ENCODE measurements at regions not wholly inside any gene's neighbourhood (a gene's known extent, or its start where the extent isn't known, plus 50 kb on each side); places are given as distances from the start of the nearest gene placed in this dataset.

DNA sequence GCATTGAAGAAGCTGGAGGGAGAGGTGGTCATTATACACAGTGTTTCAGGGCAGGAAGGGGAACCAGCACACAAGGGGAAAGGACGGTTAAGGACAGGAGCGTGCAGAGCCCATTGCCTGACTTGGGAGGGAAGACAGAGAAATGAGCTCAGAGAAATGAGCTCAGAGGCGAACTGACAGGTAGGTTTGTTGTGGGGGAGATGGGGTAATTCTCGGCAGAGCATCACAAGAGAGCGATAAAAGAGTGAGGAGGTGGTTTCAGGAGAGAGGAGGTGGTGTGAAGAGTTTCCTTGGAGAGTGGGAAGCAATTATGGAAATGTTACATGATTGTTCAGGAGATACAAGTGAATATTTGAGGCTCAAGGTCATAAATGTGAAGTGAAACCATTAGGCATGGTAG, 61.0 kb downstream of the MRGPRX1 start:
- DNase-seq (ENCODE audit: low spot score), result no peak

DNA sequence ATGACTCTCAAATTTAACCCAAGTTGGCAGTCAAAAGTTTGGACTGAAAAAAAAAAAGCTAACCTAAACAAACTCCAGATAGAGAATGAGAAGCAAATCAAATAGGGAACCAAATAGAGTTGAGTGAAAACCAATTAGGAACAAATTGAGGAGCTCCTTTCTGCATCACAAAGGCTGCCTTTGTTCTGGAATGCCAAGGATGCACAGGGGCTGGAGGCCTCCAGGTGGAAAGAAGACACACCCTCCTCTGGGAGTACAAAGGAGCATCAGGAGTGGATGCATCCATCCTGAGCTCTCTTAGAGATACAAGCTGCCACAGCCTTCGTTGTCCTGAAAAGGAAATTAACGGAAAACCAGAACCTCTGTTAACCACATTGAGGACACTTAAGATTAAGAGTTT, 73.3 kb downstream of the MRGPRX1 start:
- peak; percentile 67 for DNase-seq (ENCODE audit: low spot score)

DNA sequence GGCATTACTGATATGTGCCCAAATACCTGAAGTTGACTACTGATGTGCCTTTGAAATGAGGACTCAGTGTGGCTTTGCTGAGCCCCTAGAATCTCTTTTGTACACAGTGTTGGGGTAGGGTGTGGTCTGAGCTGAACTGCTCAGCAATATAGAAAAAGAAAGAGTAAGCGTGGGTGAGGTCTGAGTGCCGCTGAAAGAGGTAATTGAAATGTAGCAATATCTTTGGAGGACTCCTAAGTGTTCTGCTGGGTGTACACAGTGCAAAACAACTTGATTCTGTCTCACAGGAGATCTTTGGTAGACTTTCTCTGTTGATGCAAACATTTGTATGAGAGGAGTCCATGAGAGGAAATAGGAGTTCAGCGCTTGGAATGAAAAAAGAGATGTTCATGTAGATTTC, 73.7 kb upstream of the PTPN5 start:
- DNase-seq (ENCODE audit: low spot score), result no peak

DNA sequence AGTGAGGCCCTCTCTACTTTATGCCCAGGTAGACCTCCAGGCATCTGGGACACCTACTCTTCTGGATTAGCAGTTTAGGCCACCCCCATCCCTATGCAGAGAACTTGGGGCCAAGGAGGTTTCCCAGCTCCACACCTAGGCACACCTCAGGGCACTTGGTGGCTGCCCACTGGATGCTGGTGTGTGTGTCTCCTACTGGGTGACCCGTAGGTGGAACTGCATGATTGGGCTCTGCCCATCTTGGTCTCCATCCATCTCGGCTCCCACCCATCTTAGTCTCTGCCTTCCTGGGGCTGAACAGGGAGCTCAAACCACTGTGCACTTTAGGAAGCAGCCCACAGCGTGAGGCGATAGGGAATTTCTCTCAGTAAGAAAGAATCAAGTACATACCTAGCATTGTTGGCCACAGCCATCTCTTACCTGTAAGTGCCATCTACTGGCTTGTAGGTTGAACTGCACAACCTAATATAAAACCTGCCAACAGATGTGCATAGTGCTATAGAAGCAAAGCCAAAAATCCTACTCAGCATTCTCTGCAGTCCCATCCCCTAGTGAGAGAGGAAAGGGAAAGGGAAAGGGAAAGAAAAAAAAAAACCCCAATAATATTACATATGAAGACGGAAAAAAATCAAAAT, 61.6 kb upstream of the PTPN5 start:
- DNase-seq (ENCODE audit: low spot score), result peak; percentile 39

DNA sequence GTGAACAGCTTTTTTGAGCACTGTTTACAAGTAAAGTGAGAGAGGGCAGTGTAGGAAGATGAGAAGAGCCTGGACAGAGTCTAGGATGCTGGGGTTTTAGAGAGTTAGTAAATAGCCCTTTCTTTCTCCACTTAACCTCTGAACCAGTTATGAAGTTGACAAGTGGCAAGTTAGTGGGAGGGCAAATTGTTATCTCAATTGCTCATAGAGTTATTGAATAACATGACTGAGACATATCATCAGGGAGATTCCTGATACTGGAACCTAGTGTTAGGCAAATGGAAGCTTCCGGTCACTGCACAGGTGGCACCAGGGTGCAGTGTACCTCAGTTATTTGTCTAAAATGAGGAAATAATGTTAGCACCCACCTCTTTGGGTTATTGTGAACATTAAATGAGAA, 57.8 kb upstream of the PTPN5 start:
- DNase-seq (ENCODE audit: low spot score), result no peak

DNA sequence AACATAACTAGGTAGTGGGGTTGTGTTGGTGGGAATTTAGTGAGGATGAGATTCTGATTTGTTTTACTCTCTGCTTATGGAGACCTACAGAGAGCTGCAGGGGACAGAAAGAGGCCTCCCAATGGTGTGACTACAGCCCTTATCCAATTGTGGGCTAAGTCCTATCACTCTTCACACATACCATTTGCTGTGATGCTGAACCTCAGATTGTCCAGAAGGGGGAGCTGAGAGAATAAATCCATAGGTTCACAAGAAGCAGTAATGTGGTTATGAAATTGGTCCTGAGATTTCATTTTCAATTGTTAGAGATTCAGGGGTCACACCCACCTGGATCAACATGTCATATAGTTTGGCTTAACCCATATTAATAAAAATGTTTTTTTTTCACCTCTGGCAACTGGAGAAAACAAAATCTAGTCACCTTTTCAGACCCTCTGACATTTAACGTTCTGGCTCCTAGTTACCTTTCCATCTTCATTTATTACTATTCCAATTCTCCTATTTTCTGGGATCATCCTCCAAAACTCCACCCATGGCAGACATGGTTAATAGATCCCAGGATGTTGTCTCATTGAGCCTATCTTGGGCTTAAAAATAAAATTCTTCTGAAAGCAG, 53.3 kb upstream of the PTPN5 start:
- peak; percentile 51 for DNase-seq (ENCODE audit: low spot score)
